ENCODE measurements at regions not wholly inside any gene's neighbourhood (a gene's known extent, or its start where the extent isn't known, plus 50 kb on each side); places are given as distances from the start of the nearest gene placed in this dataset.
"Not testable (repeated sequence)": the region's sequence is repeated elsewhere in the genome, so short reads cannot be mapped to it uniquely, and the experiment has no call there.

DNA sequence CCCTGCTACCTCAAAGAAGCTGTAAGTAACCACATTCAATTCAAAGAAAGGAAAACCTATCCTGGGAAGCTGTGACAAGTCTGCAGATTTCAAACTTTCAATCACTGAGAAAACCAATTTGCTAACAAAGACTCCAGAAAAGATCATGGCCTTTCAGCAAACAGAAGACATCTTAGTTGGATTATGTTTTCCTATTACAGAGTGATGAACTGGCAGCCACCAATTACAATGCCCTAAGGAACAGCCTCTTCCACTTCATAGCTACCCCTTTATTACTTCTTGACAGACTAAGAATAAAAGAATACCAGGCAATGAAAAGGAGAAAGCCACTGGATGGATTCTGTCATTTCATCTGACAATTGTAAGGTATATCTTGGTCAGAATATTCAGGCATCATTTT is 128.2 kb upstream of the RASEF start:
- Histone ChIP-seq H3K9me3 (no peaks in the 10 kb centered on the region), H3K4me3 (no peak overlapping the region), H3K27me3 (replicated peaks in 1 of 7) (peaks cover 0 to 18% (median 0%) of the 10 kb centered on the region in 7 donors), H3K36me3 (no peaks in the 10 kb centered on the region), H3K27ac (no peak overlapping the region), H3K4me1 (no peaks in the 10 kb centered on the region)
- TF ChIP-seq, protein P1, sequence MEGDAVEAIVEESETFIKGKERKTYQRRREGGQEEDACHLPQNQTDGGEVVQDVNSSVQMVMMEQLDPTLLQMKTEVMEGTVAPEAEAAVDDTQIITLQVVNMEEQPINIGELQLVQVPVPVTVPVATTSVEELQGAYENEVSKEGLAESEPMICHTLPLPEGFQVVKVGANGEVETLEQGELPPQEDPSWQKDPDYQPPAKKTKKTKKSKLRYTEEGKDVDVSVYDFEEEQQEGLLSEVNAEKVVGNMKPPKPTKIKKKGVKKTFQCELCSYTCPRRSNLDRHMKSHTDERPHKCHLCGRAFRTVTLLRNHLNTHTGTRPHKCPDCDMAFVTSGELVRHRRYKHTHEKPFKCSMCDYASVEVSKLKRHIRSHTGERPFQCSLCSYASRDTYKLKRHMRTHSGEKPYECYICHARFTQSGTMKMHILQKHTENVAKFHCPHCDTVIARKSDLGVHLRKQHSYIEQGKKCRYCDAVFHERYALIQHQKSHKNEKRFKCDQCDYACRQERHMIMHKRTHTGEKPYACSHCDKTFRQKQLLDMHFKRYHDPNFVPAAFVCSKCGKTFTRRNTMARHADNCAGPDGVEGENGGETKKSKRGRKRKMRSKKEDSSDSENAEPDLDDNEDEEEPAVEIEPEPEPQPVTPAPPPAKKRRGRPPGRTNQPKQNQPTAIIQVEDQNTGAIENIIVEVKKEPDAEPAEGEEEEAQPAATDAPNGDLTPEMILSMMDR (IDR thresholded peaks at IDR 0.05 in 8 of 11, conservative IDR thresholded peaks at IDR 0.05 in 3 of 11), result no peak
- TF ChIP-seq POLR2A (IDR thresholded peaks at IDR 0.05) (no peak), POLR2AphosphoS5 (IDR thresholded peaks at IDR 0.05) (no peak)
- DNase-seq, result no peak
- intact Hi-C loops (cut with DNase I; ENCODE audit: low total_unique reads), result no loop called here

DNA sequence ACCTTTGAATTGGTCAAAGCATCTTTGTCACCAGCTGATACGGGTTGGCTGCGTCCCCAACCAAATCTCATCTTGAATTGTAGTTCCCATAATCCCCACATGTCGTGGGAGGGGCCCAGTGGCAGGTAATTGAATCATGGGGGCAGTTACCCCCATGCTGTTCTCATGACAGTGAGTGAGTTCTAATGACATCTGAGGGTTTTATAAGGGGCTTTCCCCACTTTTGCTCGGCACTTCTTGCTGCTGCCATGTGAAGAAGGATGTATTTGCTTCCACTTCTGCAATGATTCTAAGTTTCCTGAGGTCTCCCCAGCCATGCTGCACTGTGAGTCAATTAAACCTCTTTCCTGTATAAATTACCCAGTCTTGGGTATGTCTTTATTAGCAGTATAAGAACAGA is 126.1 kb upstream of the RASEF start:
- DNase-seq; H3K36me3 ChIP-seq; H3K4me1 ChIP-seq; H3K27ac ChIP-seq; H3K4me3 ChIP-seq; H3K9me3 ChIP-seq; H3K27me3 ChIP-seq (replicated peaks in 1 of 7); intact Hi-C loops (cut with DNase I; ENCODE audit: low total_unique reads): not testable (repeated sequence)
- 20 to 65% (median 62%) methylated on average over 4 of the region's 4 CpGs for WGBS, 5 donors

DNA sequence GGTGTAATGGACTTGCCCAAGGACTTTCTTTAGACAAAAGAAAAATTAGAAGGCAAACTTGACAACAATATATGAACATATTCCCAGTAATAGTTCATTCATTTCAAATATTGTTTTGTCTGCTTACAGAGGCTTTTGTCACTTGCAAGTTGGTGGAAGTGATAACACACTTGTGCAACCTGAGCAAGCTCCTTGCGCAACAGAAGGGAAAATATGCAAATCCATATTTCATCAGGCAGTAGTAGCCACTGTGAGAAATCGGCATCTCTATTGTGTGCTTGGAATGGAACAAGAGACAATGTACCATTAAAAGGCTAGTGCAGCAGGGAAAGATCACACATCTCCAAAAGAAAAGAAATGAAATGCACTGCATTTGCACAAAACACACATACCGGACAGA is 125.3 kb upstream of the RASEF start:
- Histone ChIP-seq H3K9me3 (no peaks in the 10 kb centered on the region), H3K27ac (no peak overlapping the region), H3K27me3 (replicated peaks in 1 of 7) (peaks cover 0 to 9% (median 0%) of the 10 kb centered on the region in 7 donors), H3K36me3 (no peaks in the 10 kb centered on the region), H3K4me1 (no peaks in the 10 kb centered on the region), H3K4me3 (no peak overlapping the region)
- intact Hi-C loops (cut with DNase I; ENCODE audit: low total_unique reads), result no loop called here
- 68 to 89% (median 75%) methylated on average over 3 of the region's 3 CpGs for whole genome bisulfite sequencing, 5 donors
- TF ChIP-seq POLR2AphosphoS5 (IDR thresholded peaks at IDR 0.05), result no peak
- TF ChIP-seq, protein P1 (IDR thresholded peaks at IDR 0.05 in 8 of 11, conservative IDR thresholded peaks at IDR 0.05 in 3 of 11), result no peak
- TF ChIP-seq POLR2A (IDR thresholded peaks at IDR 0.05), result no peak
- no peak for DNase-seq

DNA sequence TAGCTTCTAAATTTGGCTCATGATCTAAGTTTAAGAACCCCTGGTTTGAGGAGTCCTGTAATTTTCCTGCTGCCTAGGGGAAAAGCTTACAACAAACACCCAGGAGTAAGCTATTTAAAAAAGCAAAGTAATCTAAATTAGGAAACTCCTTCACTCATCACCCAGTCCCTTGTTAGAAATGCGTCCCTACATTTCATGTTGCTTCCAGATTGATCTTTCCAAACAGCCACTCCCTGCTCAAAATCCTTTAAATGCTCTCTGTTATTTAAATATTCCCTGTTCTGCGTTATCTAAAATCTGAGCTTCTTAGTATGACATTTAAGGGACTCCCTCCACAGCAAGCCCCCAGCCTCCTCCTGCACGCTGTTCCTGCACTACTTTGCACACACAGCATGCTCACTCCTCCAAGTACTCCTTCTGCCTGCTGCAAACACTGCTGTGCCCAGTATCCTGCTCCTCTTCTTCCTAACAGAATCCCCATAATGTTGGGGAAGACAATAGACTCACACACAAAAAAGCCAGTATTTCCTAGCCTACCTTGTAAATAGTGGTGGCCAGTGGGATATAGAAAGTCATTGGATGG is 123.3 kb upstream of the RASEF start:
- no peak for DNase-seq
- Histone ChIP-seq H3K36me3 (no peaks in the 10 kb centered on the region), H3K4me1 (no peaks in the 10 kb centered on the region), H3K9me3 (no peaks in the 10 kb centered on the region), H3K27ac (no peak overlapping the region), H3K4me3 (no peak overlapping the region), H3K27me3 (replicated peaks in 1 of 7) (peaks cover 0 to 13% (median 0%) of the 10 kb centered on the region in 7 donors)
- WGBS, 5 donors, result 59 to 82% (median 72%) methylated on average over 3 of the region's 3 CpGs
- intact Hi-C loops (cut with DNase I; ENCODE audit: low total_unique reads), result no loop called here
- TF ChIP-seq, protein P1 (IDR thresholded peaks at IDR 0.05 in 8 of 11, conservative IDR thresholded peaks at IDR 0.05 in 3 of 11), result no peak
- no peak for TF ChIP-seq POLR2AphosphoS5 (IDR thresholded peaks at IDR 0.05)
- TF ChIP-seq POLR2A (IDR thresholded peaks at IDR 0.05), result no peak
